Esophagus squamous epithelium (tissue), 4 donors: ENCODE measurements at regions not wholly inside any gene's neighbourhood (a gene's known extent, or its start where the extent isn't known, plus 50 kb on each side); places are given as distances from the start of the nearest gene placed in this dataset.

ENCODE experiments used
- CTCF ChIP-seq, 6 experiments: fragments of 450-650 bp in 4 of 6; fragments of 200-600 bp in 2 of 6; sonication (generic) in 2 of 6; IDR thresholded peaks; one replicate each; pipeline ENCODE4 v1.5.1; 2016 to 2019; ENCODE audit warnings: antibody characterized with exemption in 6 of 6, mild to moderate bottlenecking in 4 of 6, moderate library complexity in 4 of 6
- POLR2A ChIP-seq, 4 donors: fragments of 450-650 bp; IDR thresholded peaks; one replicate each; pipeline ENCODE4 v1.6.1; 2017; ENCODE audit warnings: antibody characterized with exemption in 4 of 4, mild to moderate bottlenecking in 4 of 4, moderate library complexity in 3 of 4

GRCh38 chr16:64648282-64648681 lies 473.6 kb downstream of the CDH11 start:
- no peak for TF ChIP-seq CTCF (IDR thresholded peaks at IDR 0.05)
- TF ChIP-seq POLR2A (IDR thresholded peaks at IDR 0.05) = no peak
